T-helper 1 cell treated with Interleukin-12 subunit alpha and Interleukin-12 subunit beta and Interleukin-4 antibody, amounts not matched to agents 30 μg/mL and 1 μg/mL, for 36 hours (primary cell): ENCODE measurements at regions not wholly inside any gene's neighbourhood (a gene's known extent, or its start where the extent isn't known, plus 50 kb on each side); places are given as distances from the start of the nearest gene placed in this dataset.

Source experiments
- H3K27ac Mint-ChIP-seq: one replicate; pipeline ENCODE4 v1.8.0; 2021; ENCODE audit warnings: mild to moderate bottlenecking, mixed read lengths
- H3K27me3 Mint-ChIP-seq: one replicate; pipeline ENCODE4 v1.8.0; 2021; ENCODE audit warnings: low read depth, mixed read lengths
- H3K36me3 Mint-ChIP-seq: one replicate; pipeline ENCODE4 v1.8.0; 2021; ENCODE audit warnings: low read depth, mixed read lengths
- H3K4me1 Mint-ChIP-seq: one replicate; pipeline ENCODE4 v1.8.0; 2021; ENCODE audit warnings: low read depth, mixed read lengths
- H3K4me3 Mint-ChIP-seq: one replicate; pipeline ENCODE4 v1.8.0; 2021; ENCODE audit warnings: mild to moderate bottlenecking, moderate library complexity, mixed read lengths
- H3K9me3 Mint-ChIP-seq: one replicate; pipeline ENCODE4 v1.8.0; 2021; ENCODE audit warnings: mixed read lengths

DNA sequence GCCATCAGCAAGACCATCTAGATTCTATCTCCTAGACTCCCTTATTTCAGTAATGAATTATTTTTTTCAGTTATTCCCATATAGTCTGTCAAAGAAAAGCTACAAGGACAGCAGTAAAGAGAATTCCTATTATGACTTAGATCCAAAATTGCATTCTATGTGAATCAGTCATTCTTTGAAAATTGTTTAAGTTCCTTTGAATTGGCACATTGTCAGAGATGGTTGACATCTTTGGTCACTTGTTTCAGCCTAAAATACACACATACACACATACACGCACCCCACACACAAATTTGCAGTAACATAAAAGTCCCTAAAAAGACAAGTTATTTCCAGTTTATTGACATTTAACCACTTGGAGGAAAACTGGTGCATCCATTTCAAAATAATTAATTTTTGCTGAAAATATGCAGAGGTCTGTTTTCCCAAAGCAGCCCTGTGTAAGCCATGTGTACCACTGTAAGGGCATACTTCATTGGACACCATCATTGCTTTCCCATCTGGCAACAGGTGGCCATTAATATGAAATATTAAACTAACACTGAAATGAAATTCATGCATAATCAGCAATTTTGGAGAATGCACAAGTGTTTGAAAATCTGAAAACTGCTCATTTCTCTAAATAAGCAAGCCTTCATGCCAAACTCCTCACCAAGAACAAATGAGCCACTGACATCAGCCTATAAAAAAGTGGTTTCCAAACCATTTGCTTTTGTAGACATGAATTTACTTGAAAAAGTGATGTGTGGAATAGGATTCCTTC is 121.7 kb upstream of the COL1A2 start:
- H3K9me3 Mint-ChIP-seq, result no peaks in the 10 kb centered on the region
- no peak overlapping the region for H3K4me3 Mint-ChIP-seq
- no peak overlapping the region for H3K27ac Mint-ChIP-seq
- H3K4me1 Mint-ChIP-seq, result no peaks in the 10 kb centered on the region
- H3K36me3 Mint-ChIP-seq, result no peaks in the 10 kb centered on the region
- peaks cover 3% of the 10 kb centered on the region for H3K27me3 Mint-ChIP-seq

DNA sequence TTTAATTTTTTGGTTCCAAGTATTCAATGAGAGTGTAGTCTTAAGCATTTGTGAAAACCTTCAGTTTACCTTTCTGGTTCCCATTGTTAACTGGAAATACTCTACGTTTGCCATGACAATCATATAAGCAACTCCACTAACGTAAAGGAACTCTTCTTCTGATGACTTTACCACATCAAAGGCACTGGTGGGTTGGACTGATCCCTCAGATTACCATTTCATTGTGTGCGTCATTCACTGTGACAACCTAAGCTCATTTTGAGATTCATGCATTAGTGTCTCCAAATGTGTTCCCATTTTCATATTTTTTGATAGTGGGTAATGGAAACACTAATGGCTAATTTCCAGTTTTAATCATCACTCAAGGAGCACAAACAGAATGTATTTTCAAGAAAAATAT is 119.9 kb upstream of the COL1A2 start:
- Mint-ChIP-seq H3K4me1 (no peaks in the 10 kb centered on the region), H3K9me3 (no peaks in the 10 kb centered on the region), H3K36me3 (no peaks in the 10 kb centered on the region), H3K27me3 (peaks cover 9% of the 10 kb centered on the region), H3K27ac (no peak overlapping the region), H3K4me3 (no peak overlapping the region)

DNA sequence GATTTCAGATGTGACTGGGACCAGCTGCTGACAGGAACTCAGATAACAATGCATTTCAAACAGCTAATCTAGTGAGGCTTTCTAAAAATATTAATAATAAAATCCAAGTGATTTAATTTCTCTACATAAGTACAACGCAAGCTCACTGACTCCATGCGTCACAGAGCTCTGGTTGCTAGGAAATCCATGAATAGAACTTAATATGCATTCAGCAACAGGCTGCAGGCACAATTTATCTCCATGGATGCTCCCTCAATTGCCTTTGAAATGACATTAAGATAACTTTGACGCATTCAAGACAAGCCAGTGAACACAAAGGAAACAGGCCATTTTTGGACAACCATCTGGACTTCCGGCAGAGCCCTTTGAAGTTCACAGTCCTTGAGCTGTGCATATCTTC is 118.7 kb upstream of the COL1A2 start:
- H3K27me3 Mint-ChIP-seq, result peaks cover 6% of the 10 kb centered on the region
- H3K27ac Mint-ChIP-seq, result no peak overlapping the region
- no peaks in the 10 kb centered on the region for H3K4me1 Mint-ChIP-seq
- H3K4me3 Mint-ChIP-seq, result no peak overlapping the region
- H3K36me3 Mint-ChIP-seq, result no peaks in the 10 kb centered on the region
- no peaks in the 10 kb centered on the region for H3K9me3 Mint-ChIP-seq

DNA sequence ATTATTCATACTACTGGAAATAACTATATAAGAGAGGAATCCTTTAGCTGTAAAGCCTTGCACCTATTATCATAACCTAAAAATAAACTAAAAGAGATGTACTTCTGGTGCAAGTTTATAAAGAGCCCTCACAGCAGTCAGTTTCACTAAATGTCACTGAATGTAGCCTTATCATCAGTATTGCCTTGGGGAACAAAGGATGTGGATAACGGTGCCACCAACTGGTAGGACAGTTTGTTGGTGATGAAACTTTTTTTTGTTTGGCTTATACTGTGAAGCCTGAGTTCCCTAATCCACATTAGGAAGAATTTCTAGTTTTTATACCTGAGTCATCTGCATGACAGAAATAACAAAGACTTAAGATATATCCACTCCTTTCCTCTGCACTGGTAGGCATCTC is 117.9 kb upstream of the COL1A2 start:
- Mint-ChIP-seq H3K27me3 (peaks cover 9% of the 10 kb centered on the region), H3K9me3 (no peaks in the 10 kb centered on the region), H3K4me1 (no peaks in the 10 kb centered on the region), H3K27ac (no peak overlapping the region), H3K36me3 (no peaks in the 10 kb centered on the region), H3K4me3 (no peak overlapping the region)

DNA sequence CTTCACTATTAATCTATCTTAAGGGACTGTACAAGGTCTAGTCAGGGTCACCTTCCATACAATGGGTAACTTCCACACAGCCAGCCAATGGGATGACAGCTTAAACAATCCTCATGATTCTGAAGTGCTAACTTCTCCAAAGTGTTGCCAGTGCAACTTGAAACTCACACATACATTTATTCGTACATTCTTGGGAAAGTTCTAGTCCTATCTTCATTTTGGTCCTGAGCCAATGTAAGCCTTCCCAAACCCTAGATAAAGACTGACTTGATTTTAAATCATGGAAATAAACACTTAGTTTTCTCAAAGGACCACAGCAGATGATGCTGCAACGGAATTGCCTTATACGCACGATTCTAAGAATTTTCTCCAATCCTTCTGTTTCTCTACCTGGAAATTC is 117.5 kb upstream of the COL1A2 start:
- no peaks in the 10 kb centered on the region for H3K4me1 Mint-ChIP-seq
- H3K4me3 Mint-ChIP-seq, result no peak overlapping the region
- peaks cover 11% of the 10 kb centered on the region for H3K27me3 Mint-ChIP-seq
- no peaks in the 10 kb centered on the region for H3K9me3 Mint-ChIP-seq
- no peaks in the 10 kb centered on the region for H3K36me3 Mint-ChIP-seq
- H3K27ac Mint-ChIP-seq, result no peak overlapping the region

DNA sequence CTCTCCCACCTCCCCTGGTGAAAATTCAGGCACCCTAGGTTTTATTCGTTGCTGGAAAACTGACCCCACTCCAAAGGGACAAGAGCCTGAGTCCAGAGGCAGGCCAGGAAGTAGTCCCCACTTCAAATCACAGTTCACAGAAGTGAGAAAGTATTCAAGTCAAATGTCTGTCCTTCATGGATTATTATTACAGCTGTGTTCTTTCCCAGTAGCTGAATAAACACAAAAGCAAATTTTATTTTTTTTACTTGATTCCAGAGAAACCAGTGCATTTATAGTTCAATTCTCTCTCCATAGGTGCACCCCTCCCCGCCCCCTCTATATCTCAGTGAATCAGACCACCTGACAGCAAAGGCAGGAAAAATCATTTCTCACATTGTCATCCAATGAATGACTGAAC is 113.8 kb upstream of the COL1A2 start:
- no peaks in the 10 kb centered on the region for H3K9me3 Mint-ChIP-seq
- no peak overlapping the region for H3K27ac Mint-ChIP-seq
- peaks cover 19% of the 10 kb centered on the region for H3K27me3 Mint-ChIP-seq
- no peak overlapping the region for H3K4me3 Mint-ChIP-seq
- H3K36me3 Mint-ChIP-seq, result no peaks in the 10 kb centered on the region
- no peaks in the 10 kb centered on the region for H3K4me1 Mint-ChIP-seq

DNA sequence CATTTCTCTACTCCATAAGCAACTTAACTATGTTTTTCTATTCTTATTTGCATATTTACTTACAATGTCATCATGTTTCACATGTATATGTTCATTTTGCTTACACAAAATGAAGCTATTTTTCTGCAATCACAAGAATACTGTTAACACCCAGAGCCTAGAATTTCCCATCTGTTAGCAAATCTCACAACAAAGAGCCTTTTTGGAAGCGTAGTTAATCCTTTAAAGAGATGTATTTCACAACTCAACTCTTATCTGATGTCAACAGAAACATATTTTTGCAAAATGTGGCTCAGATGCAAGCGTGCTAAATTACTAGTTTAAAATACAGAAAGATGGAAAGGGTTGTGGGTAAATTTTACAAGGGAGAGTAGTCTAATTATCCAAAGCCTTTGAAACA is 110.6 kb upstream of the COL1A2 start:
- H3K4me3 Mint-ChIP-seq, result no peak overlapping the region
- no peaks in the 10 kb centered on the region for H3K4me1 Mint-ChIP-seq
- peaks cover 18% of the 10 kb centered on the region for H3K27me3 Mint-ChIP-seq
- no peak overlapping the region for H3K27ac Mint-ChIP-seq
- H3K36me3 Mint-ChIP-seq, result no peaks in the 10 kb centered on the region
- H3K9me3 Mint-ChIP-seq, result no peaks in the 10 kb centered on the region

DNA sequence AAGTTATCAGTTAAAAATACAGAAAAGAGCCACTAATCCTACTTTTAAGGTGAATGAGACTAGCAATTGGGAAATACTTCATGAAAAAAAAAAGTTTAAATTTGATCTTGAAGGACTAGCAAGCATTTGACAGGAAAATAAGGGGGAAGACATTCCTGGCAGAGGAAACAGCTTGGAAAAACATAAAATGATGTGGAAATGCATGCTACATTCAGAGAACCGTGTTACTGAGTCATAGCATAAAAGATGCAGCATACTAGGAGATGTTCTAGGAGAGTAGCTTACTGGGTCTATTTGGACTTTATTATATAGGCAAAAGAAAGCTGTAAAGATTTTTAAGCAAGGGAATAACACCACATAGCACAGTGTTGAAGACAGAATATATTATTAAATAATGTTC is 108.6 kb upstream of the COL1A2 start:
- H3K4me1 Mint-ChIP-seq, result no peaks in the 10 kb centered on the region
- H3K9me3 Mint-ChIP-seq, result no peaks in the 10 kb centered on the region
- H3K27ac Mint-ChIP-seq, result no peak overlapping the region
- no peaks in the 10 kb centered on the region for H3K36me3 Mint-ChIP-seq
- H3K27me3 Mint-ChIP-seq, result peaks cover 13% of the 10 kb centered on the region
- H3K4me3 Mint-ChIP-seq, result no peak overlapping the region

DNA sequence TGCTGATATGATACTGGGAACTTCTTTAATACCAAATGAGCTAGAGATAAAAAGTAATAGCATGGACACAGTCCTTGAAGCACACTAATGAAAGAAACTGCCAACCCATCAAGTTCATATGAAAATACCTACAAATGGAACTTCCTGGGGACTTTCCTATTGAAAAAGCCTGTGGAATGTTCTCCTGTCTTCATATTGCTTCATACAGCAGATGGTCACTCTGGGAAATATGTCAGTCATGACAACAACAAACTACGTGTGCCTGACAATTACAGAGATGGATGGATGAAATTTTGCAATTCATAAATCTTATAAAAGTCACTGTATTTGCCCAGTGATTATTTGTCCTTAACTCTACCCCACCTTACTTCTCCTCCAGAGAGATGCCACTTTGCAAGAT is 106.6 kb upstream of the COL1A2 start:
- no peak overlapping the region for H3K4me3 Mint-ChIP-seq
- H3K27ac Mint-ChIP-seq, result no peak overlapping the region
- no peaks in the 10 kb centered on the region for H3K4me1 Mint-ChIP-seq
- peaks cover 12% of the 10 kb centered on the region for H3K27me3 Mint-ChIP-seq
- no peaks in the 10 kb centered on the region for H3K9me3 Mint-ChIP-seq
- no peaks in the 10 kb centered on the region for H3K36me3 Mint-ChIP-seq

DNA sequence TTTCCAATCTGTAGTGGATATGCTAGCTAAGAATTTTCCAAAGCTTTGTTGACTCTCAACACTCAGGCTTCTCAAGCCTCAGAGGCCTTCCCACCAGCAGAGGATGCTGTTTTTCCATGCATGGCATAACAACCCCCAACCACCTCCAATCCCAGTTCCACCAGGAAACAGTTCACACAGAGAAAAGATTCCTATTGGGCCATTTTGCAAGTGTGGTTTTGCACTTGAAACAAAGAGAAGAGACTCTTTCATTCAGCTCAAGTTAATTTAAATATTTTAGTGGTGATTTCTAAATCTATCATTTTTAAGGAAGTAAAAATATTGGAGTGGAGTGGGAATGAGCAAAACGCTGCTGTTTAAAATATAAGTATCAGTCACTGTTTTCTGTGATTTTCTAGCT is 105.6 kb upstream of the COL1A2 start:
- H3K9me3 Mint-ChIP-seq, result no peaks in the 10 kb centered on the region
- no peak overlapping the region for H3K4me3 Mint-ChIP-seq
- no peak overlapping the region for H3K27ac Mint-ChIP-seq
- peaks cover 12% of the 10 kb centered on the region for H3K27me3 Mint-ChIP-seq
- no peaks in the 10 kb centered on the region for H3K4me1 Mint-ChIP-seq
- H3K36me3 Mint-ChIP-seq, result no peaks in the 10 kb centered on the region

DNA sequence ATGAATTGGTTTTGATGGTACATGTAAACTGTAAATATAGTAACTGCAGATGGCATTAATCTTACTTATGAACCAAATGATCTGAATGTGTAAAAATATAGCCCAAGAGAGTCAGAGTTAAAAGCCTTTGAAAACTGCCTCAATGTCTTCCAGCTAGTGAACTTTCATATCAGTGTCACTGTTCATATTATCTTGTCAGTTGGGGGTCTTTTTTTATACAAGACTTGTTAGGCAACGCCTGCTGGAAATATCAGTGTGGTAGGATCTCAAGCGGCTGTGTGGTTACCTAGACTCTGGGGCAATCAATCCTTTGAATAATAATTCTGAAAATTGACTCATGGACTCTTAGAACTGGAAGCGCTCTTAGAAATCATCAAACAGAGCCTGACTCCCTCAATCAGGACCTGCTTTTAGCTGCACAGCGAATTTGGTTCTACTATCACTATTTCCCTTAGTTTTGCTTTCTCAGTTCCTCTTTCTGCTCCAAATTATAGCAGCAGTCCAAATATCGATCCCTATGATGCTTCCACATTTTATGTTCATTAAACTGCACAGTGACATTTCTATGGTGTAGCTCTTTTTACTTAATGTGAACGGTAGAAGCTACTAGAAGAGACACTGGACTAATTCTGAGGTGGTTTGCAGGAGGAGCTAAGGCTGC is 100.1 kb upstream of the COL1A2 start:
- no peaks in the 10 kb centered on the region for H3K4me1 Mint-ChIP-seq
- no peaks in the 10 kb centered on the region for H3K9me3 Mint-ChIP-seq
- H3K27me3 Mint-ChIP-seq, result peaks cover 6% of the 10 kb centered on the region
- H3K27ac Mint-ChIP-seq, result no peak overlapping the region
- H3K4me3 Mint-ChIP-seq, result no peak overlapping the region
- H3K36me3 Mint-ChIP-seq, result no peaks in the 10 kb centered on the region

DNA sequence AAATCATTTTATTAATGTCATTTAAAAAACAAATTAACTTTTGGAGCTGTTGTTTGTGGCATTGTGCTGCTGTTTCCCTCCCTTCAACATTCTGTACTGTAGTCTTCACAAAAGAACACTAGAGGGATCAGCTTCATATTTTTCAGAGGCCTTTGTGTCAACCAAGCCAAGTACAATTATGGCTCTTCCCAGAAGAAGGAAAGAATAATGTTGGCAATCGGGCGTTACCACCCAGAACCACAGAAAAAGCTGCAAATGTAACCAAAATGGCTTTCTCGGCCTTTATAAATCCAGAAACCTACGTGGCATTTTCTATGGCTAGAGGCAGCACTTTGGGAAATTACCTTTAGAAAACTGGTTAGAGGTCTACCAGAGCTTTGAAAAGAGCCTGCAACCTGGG is 98.8 kb upstream of the COL1A2 start:
- peaks cover 6% of the 10 kb centered on the region for H3K27me3 Mint-ChIP-seq
- H3K36me3 Mint-ChIP-seq, result no peaks in the 10 kb centered on the region
- H3K4me1 Mint-ChIP-seq, result no peaks in the 10 kb centered on the region
- no peak overlapping the region for H3K27ac Mint-ChIP-seq
- no peak overlapping the region for H3K4me3 Mint-ChIP-seq
- no peaks in the 10 kb centered on the region for H3K9me3 Mint-ChIP-seq

DNA sequence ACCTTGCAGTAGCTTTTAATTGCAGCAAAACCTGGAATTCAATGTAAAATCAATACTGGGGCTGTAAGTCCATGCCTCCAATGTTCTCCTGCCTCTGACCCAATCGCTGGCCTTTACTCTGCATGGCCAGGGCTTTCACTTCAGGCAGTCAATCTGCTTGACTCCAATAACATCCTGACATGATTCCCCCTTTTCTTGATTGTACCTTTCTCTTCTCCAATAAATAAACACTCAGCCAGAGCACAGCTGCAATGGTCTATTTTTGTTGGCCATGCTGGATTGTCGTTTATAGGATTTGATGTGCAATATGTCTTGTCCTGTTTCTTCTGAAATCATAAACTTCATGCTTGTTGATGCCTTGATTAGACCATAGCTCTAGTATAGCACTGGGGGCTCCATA is 97.8 kb upstream of the COL1A2 start:
- Mint-ChIP-seq H3K4me3 (no peak overlapping the region), H3K27ac (no peak overlapping the region), H3K27me3 (peaks cover 1% of the 10 kb centered on the region), H3K36me3 (no peaks in the 10 kb centered on the region), H3K9me3 (no peaks in the 10 kb centered on the region), H3K4me1 (no peaks in the 10 kb centered on the region)

DNA sequence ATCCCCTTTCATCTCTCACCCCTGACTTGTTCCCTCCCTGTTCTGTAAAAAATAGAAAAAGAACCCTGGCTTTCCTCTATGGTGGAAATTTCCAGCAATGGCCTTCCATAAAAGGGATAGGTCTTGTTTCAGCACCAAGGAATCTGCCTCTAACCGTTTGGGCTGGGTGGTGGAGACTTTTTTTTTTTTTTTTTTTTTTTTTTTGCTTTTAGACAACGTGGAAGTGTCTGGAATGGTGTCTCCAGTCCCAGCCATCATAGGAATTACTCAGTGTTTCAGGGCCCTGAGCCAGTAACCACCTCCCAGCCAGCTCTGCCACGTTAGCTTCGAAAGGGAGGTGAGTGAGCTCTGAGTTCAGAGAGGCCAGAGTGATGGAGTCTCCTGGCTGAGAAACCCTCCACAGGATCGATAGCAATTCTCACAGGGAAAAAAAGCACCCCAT is 97.3 kb upstream of the COL1A2 start:
- Mint-ChIP-seq H3K4me1 (no peaks in the 10 kb centered on the region), H3K36me3 (no peaks in the 10 kb centered on the region), H3K27ac (no peak overlapping the region), H3K9me3 (no peaks in the 10 kb centered on the region), H3K27me3 (no peaks in the 10 kb centered on the region), H3K4me3 (no peak overlapping the region)

DNA sequence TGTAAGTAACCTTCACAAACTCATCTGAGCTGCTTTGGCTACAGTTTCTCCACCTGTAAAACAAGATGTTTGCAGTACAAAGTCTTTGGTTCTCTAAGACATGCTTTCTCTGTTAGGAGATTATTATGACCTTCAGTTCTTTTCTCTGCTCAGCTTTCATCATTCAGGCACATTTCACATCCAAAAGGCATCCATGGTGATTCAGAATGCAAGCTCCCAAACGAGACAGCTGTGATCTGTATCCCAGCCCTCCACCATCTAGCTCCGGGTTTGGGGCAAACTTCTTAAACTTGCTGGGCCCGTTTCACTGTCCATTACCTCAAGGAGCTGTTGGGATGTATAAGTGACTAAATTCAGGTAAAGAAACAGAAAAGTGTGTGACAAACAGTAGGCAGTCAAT is 95.8 kb upstream of the COL1A2 start:
- Mint-ChIP-seq H3K27ac (no peak overlapping the region), H3K4me1 (no peaks in the 10 kb centered on the region), H3K9me3 (no peaks in the 10 kb centered on the region)

More for the DNA sequence above, 95.8 kb upstream of the COL1A2 start:
- Mint-ChIP-seq H3K36me3 (no peaks in the 10 kb centered on the region), H3K27me3 (no peaks in the 10 kb centered on the region), H3K4me3 (no peak overlapping the region)
